ENCODE measurements at regions not wholly inside any gene's neighbourhood (a gene's known extent, or its start where the extent isn't known, plus 50 kb on each side); places are given as distances from the start of the nearest gene placed in this dataset.

DNA sequence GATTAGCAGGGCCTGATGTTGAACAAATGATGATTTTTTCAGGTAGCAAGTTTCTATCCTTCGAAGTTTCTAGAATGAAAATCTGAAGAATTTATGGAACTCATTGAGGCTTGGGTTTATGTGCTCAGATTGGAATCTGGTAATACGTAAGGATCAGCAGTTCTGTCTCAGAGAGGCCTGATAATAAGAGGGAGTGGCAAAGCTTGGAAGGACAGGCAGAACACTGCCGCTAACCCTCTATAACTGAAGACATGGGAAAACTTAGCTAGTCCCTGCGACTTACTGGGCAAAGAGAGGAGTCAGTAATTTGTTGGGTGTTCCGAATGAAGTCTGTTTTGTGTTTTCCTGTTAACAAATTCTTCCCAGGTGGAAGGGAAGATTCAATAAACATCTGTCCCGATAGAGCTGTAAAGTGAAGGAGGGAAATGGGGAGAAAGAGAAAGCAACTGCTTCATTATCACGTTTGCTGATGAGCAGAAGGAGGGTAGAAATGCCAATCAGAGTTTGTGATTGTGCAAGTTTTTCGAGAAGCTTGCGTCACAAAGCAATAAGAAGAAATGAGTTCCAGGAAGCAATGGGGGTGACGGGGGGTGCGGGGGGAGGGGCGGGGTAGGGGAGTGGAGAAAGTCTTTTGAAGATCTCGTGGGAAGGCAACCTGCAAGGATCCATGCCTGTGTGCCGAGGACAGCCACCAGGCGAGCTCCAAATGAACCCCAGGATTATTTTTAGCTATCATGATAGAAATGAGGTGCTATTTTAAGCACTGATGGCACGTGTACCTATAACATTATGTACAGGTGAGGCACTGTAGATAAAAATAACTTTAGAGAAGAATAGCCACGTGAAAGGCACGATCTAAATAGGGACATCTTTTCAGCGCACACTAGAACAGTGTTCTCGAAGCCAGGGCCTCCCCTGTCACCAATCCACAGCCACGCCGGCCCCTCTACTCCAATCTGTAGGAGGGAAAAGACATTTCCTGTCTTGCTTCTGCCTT is 224.1 kb downstream of the FGF9 start:
- POLR2A ChIA-PET, result no interaction called here
- no peaks in the 10 kb centered on the region for H3K79me2 ChIP-seq (ENCODE audit: insufficient read depth, low read length)
- no peaks in the 10 kb centered on the region for H3K4me1 ChIP-seq (ENCODE audit: control insufficient read depth in 1 of 2, insufficient read depth in 2 of 2, low read length in 2 of 2)
- H2AFZ ChIP-seq (ENCODE audit: low read depth, low read length, poor library complexity, severe bottlenecking), result no peak overlapping the region
- no peaks in the 10 kb centered on the region for H3K27me3 ChIP-seq (ENCODE audit: insufficient read depth, low read length)
- H3K27ac ChIP-seq (ENCODE audit: low read depth, low read length), result no peak overlapping the region
- TF ChIP-seq RAD21 (IDR thresholded peaks at IDR 0.05; ENCODE audit: low read depth), result no peak
- TF ChIP-seq POLR2A (IDR thresholded peaks at IDR 0.05; ENCODE audit: borderline replicate concordance, extremely low read depth, insufficient read depth, insufficient read length), result no peak
- TF ChIP-seq, protein P1, sequence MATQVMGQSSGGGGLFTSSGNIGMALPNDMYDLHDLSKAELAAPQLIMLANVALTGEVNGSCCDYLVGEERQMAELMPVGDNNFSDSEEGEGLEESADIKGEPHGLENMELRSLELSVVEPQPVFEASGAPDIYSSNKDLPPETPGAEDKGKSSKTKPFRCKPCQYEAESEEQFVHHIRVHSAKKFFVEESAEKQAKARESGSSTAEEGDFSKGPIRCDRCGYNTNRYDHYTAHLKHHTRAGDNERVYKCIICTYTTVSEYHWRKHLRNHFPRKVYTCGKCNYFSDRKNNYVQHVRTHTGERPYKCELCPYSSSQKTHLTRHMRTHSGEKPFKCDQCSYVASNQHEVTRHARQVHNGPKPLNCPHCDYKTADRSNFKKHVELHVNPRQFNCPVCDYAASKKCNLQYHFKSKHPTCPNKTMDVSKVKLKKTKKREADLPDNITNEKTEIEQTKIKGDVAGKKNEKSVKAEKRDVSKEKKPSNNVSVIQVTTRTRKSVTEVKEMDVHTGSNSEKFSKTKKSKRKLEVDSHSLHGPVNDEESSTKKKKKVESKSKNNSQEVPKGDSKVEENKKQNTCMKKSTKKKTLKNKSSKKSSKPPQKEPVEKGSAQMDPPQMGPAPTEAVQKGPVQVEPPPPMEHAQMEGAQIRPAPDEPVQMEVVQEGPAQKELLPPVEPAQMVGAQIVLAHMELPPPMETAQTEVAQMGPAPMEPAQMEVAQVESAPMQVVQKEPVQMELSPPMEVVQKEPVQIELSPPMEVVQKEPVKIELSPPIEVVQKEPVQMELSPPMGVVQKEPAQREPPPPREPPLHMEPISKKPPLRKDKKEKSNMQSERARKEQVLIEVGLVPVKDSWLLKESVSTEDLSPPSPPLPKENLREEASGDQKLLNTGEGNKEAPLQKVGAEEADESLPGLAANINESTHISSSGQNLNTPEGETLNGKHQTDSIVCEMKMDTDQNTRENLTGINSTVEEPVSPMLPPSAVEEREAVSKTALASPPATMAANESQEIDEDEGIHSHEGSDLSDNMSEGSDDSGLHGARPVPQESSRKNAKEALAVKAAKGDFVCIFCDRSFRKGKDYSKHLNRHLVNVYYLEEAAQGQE (IDR thresholded peaks at IDR 0.05; ENCODE audit: low read depth), result no peak
- TF ChIP-seq, protein P2, sequence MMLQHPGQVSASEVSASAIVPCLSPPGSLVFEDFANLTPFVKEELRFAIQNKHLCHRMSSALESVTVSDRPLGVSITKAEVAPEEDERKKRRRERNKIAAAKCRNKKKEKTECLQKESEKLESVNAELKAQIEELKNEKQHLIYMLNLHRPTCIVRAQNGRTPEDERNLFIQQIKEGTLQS (IDR thresholded peaks at IDR 0.05), result no peak
- H3K9ac ChIP-seq (ENCODE audit: low read length), result no peak overlapping the region
- DNase-seq (ENCODE audit: low read depth, low spot score) (no peak), ATAC-seq (no peak)
- no TSS peak for BruUV-seq (replicated peaks)
- no peak overlapping the region for H3K4me3 ChIP-seq (replicated peaks in 1 of 2; ENCODE audit: low read depth in 1 of 2, low read length in 2 of 2)
- CTCF ChIA-PET, result no interaction called here
- intact Hi-C loops (cut with micrococcal nuclease), result no loop called here
- no peaks in the 10 kb centered on the region for H4K20me1 ChIP-seq (ENCODE audit: insufficient read depth)
- H3K4me2 ChIP-seq (ENCODE audit: low read length), result no peak overlapping the region
- no peaks in the 10 kb centered on the region for H3K9me2 ChIP-seq (ENCODE audit: insufficient read depth)
- RAD21 ChIA-PET (ENCODE audit: low non-redundant PET in 1 of 2, low total read pairs in 2 of 2, uncharacterized antibody in 2 of 2, unreplicated experiment in 2 of 2), result no interaction called here
- H3K9me3 ChIP-seq (ENCODE audit: control insufficient read depth in 1 of 2, insufficient read depth in 1 of 2, low read depth in 1 of 2, low read length in 2 of 2), result no peaks in the 10 kb centered on the region
- no peaks in the 10 kb centered on the region for H3K36me3 ChIP-seq (ENCODE audit: control insufficient read depth in 1 of 2, insufficient read depth in 2 of 2, low read length in 2 of 2)

Data from HCT116 (cell line).